ENCODE measurements at regions not wholly inside any gene's neighbourhood (a gene's known extent, or its start where the extent isn't known, plus 50 kb on each side); places are given as distances from the start of the nearest gene placed in this dataset.

DNA sequence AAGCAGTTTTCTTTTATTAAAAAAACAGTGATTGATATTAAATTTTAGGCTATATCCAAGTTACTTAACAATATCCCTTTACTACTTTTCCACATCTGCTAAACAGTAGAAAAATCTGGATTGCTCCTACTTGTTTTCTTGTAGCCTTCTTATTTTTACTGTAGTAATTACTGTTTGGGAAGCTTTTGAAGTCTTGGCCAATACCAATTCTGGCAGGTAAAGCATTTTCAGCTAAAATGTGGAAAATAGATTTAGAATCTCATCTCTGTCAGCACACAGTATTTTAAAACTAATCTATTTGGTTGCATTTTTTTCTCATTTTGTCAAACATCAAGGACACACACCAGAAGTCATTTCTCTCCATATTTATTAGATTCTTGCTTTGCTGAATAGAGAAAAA lies 1485.7 kb upstream of the PIK3C3 start:
- TF ChIP-seq, protein P1, sequence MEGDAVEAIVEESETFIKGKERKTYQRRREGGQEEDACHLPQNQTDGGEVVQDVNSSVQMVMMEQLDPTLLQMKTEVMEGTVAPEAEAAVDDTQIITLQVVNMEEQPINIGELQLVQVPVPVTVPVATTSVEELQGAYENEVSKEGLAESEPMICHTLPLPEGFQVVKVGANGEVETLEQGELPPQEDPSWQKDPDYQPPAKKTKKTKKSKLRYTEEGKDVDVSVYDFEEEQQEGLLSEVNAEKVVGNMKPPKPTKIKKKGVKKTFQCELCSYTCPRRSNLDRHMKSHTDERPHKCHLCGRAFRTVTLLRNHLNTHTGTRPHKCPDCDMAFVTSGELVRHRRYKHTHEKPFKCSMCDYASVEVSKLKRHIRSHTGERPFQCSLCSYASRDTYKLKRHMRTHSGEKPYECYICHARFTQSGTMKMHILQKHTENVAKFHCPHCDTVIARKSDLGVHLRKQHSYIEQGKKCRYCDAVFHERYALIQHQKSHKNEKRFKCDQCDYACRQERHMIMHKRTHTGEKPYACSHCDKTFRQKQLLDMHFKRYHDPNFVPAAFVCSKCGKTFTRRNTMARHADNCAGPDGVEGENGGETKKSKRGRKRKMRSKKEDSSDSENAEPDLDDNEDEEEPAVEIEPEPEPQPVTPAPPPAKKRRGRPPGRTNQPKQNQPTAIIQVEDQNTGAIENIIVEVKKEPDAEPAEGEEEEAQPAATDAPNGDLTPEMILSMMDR (IDR thresholded peaks at IDR 0.05; ENCODE audit: insufficient read depth, low read depth, low read length): no peak
- no peak overlapping the region for H3K4me3 ChIP-seq (ENCODE audit: low read depth, low read length)
- no peak for DNase-seq (ENCODE audit: low read depth)

DNA sequence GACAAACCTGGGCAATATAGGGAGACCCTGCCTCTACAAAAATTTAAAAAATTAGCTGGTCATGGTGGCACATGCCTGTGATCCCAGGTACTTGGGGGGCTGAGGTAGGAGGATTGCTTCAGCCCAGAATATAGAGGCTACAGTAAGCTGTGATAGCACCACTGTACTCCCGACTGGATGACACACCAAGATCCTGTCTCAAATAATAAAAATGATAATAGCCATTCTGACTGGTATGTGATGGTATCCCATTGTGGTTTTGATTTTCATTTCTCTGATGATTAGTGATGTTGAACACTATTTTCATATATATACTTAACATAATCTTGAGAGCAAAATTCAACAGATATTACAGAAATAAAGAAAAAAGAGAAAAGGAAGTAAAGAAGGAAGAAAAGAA lies 1491.0 kb upstream of the PIK3C3 start:
- DNase-seq (ENCODE audit: low read depth): no peak
- H3K4me3 ChIP-seq (ENCODE audit: low read depth, low read length): no peak overlapping the region
- TF ChIP-seq, protein P1 (IDR thresholded peaks at IDR 0.05; ENCODE audit: insufficient read depth, low read depth, low read length): no peak

DNA sequence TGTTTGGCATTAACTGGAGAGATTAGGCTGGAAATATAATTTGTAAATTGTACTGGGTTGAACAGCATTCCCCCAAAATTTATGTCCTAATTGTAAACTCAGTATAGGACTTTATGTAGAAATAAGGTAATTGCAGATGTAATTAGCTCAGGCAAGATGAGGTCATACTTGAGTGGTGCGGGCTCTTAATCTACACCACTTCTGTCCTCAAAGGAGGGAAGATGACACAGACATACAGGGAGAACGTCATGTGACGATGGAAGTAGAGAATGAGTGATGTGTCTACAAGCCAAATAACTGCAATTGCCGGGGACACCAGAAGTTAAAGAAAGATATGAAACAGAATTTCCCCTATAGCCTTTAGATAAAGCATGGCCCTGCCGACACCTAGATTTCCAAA lies 1501.1 kb upstream of the PIK3C3 start:
- H3K4me3 ChIP-seq (ENCODE audit: low read depth, low read length): no peak overlapping the region
- TF ChIP-seq, protein P1 (IDR thresholded peaks at IDR 0.05; ENCODE audit: insufficient read depth, low read depth, low read length): no peak
- DNase-seq (ENCODE audit: low read depth): no peak

DNA sequence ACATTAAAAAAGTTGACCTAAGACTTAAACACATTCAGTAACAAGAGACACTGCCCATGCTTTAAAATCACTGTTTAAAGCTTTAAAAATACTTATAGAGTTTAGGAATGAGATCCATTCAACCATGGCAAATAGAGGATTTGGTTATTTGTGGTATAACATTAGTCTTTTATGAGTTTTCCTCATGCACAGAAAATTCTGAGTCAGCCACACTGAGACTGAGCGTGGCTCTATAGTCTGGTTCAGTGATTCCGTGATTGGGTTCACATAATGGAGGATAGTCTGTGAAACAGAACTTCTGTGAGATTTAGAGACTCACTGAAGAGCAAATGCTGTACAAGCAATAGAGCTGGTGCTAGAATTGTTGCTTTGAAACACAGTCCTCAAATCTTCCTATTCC lies 1502.4 kb upstream of the PIK3C3 start:
- H3K4me3 ChIP-seq (ENCODE audit: low read depth, low read length): no peak overlapping the region
- no peak for DNase-seq (ENCODE audit: low read depth)
- TF ChIP-seq, protein P1 (IDR thresholded peaks at IDR 0.05; ENCODE audit: insufficient read depth, low read depth, low read length): no peak

DNA sequence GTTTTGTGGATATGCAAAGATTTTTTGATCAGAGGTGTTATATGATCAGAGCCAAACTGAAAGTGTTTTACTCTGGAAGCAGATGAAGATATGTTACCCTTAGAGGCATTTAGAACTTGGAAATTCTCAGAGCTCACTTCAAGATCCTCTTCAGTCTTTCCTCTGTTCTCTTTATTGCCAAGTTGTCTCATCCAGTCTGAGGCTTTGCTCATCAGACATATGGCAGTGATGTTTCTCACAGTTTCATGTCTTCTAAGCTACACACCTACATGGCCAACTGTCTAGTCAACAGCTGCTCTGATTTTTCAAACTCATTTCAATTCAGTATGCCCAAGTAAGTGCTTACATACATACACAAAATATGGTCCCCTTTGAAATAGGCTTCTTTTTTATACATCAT lies 1504.3 kb upstream of the PIK3C3 start:
- TF ChIP-seq, protein P1 (IDR thresholded peaks at IDR 0.05; ENCODE audit: insufficient read depth, low read depth, low read length): no peak
- H3K4me3 ChIP-seq (ENCODE audit: low read depth, low read length): no peak overlapping the region
- DNase-seq (ENCODE audit: low read depth): no peak

DNA sequence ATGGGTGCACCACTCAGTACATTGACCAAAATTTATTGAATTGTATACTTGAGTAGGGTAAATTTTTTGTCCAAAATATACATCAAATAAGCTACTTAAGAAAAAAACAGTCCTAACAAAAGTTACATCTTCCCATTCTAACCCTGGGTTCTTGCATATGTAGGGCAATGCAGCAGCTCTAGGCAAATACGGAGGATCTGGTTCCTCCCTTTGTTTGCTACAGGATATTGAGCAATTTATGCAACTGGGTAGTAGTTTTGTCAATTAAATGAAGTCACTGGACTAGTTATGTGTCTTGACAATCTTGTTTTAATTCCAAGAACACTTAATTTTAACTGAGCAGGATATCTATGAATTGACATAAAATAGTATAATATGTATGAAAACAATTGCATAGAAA lies 1507.2 kb upstream of the PIK3C3 start:
- no peak overlapping the region for H3K4me3 ChIP-seq (ENCODE audit: low read depth, low read length)
- no peak for DNase-seq (ENCODE audit: low read depth)
- TF ChIP-seq, protein P1 (IDR thresholded peaks at IDR 0.05; ENCODE audit: insufficient read depth, low read depth, low read length): no peak

DNA sequence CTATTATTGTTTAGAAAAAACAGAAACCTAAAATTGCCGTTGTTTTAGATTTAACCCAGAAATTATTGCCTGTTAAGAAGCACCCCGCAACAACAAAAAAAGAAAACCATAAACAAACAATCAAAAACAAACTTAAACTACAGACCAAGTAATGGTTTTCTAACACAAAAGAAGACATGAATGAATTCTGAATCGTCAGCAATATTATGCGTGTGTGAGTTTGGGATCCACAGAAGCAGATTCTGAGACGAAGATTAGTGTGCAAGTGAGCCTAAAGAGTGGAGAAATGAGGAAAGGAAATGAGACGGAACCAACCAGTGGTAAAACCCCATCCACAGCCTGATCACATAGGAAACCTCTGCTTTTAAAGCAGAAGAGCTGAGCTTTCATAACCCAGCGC lies 1514.9 kb upstream of the PIK3C3 start:
- H3K4me3 ChIP-seq (ENCODE audit: low read depth, low read length): no peak overlapping the region
- TF ChIP-seq, protein P1 (IDR thresholded peaks at IDR 0.05; ENCODE audit: insufficient read depth, low read depth, low read length): no peak
- no peak for DNase-seq (ENCODE audit: low read depth)

All from fibroblast of villous mesenchyme (primary cell).